Uterus (tissue), 3 donors: ENCODE measurements at regions not wholly inside any gene's neighbourhood (a gene's known extent, or its start where the extent isn't known, plus 50 kb on each side); places are given as distances from the start of the nearest gene placed in this dataset. TPM values are rescaled to one million over a fixed set of nuclear protein-coding genes. Genes with fewer than 3 reads are reported as not detected.

Experiments used
- DNase-seq, 2 donors: peaks; one replicate each; pipeline ENCODE4 v3.0.0-alpha.2; 2019 to 2020
- H3K27ac ChIP-seq, 2 donors: fragments of 200-600 bp; sonication (generic); 1 replicate in 1 of 2; 2 replicates in 1 of 2; pipeline ENCODE4 v1.5.1; 2016 to 2018
- H3K27me3 ChIP-seq, 2 donors: fragments of 200-600 bp; sonication (generic); one replicate each; pipeline ENCODE4 v1.5.1; 2018 to 2019; ENCODE audit warnings: control low read depth in 1 of 2
- H3K36me3 ChIP-seq, 2 donors: fragments of 200-600 bp; sonication (generic); one replicate each; pipeline ENCODE4 v1.5.1; 2019; ENCODE audit warnings: control low read depth in 1 of 2
- H3K4me1 ChIP-seq, 2 donors: fragments of 200-600 bp; sonication (generic); one replicate each; pipeline ENCODE4 v1.5.1; 2018 to 2019; ENCODE audit warnings: control low read depth in 1 of 2
- H3K4me3 ChIP-seq, 2 donors: fragments of 200-600 bp; sonication (generic); 1 replicate in 1 of 2; 2 replicates in 1 of 2; pipeline ENCODE4 v1.5.1; 2018 to 2019; ENCODE audit warnings: mild to moderate bottlenecking in 1 of 2
- H3K9me3 ChIP-seq, 2 donors: fragments of 200-600 bp; sonication (generic); one replicate each; pipeline ENCODE4 v1.5.1; 2019; ENCODE audit warnings: control low read depth in 1 of 2
- POLR2A ChIP-seq, 2 donors: fragments of 450-650 bp; IDR thresholded peaks; one replicate each; pipeline ENCODE4 v1.6.1; 2016; ENCODE audit warnings: antibody characterized with exemption in 2 of 2, mild to moderate bottlenecking in 1 of 2, moderate library complexity in 1 of 2
- intact Hi-C: fragments of 100-400 bp; cut with DNase I; formaldehyde crosslinking; loops from one replicate; pipeline ENCODE4 v1.15.1; 2023; ENCODE audit warnings: low total_unique reads
- small RNA-seq: library from RNA; depleted of rRNA; stranded (forward); fragments of <200 nt; gene quantifications from one replicate; pipeline ENCODE3, GENCODE V24; 2016
- TF ChIP-seq, protein P1 (sequence below), 4 experiments: fragments of 200-600 bp in 2 of 4; fragments of 450-650 bp in 2 of 4; sonication (generic) in 2 of 4; IDR thresholded peaks; one replicate each; pipeline ENCODE4 v1.5.1; 2016 to 2019; ENCODE audit warnings: antibody characterized with exemption in 4 of 4, mild to moderate bottlenecking in 2 of 4, moderate library complexity in 1 of 4
- donor health status: DM: yes; HTN: yes; CAD: no.

DNA sequence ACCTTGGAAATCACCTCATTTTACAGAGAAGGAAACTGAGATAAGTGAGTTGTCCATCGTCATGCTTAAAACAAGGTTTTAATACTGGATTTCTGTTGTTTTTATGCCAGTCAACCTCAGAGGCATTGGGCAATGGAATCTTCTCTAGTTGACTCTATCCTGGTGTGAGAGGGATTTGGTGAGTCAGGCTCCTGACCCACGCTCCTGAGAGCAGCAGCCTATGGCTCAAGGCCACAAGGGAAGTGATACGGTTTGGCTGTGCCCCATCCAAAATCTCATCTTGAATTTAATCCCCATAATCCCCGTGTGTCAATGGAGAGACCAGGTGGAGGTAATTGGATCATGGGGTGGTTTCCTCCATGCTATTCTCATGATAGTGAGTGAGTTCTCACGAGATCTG is 90.1 kb downstream of the TLR5 start:
- H3K4me1 ChIP-seq: no peaks in the 10 kb centered on the region
- intact Hi-C loops: no loop called here

DNA sequence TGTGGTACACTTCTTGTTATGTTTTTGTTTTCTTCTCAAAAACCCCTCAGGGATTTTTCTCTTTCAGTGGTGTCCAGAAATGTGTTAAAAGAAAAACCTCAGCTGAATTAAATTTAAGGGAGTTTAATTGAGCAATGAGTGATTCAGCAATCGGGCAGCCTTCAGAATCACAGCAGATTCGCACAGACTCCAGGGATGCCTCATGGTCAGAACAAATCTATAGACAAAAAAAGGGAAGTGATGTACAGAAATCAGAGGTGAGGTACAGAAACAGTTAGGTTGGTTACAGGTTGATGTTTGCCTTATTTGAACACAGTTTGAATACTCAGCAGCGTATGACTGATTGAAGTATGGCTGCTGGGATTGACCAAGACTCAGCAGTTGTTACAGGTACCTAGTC is 86.2 kb downstream of the TLR5 start:
- intact Hi-C loops: no loop called here
- Histone ChIP-seq H3K36me3 (no peaks in the 10 kb centered on the region), H3K27me3 (no peaks in the 10 kb centered on the region), H3K27ac (no peak overlapping the region), H3K9me3 (no peaks in the 10 kb centered on the region), H3K4me3 (no peak overlapping the region), H3K4me1 (no peaks in the 10 kb centered on the region)
- TF ChIP-seq, protein P1, sequence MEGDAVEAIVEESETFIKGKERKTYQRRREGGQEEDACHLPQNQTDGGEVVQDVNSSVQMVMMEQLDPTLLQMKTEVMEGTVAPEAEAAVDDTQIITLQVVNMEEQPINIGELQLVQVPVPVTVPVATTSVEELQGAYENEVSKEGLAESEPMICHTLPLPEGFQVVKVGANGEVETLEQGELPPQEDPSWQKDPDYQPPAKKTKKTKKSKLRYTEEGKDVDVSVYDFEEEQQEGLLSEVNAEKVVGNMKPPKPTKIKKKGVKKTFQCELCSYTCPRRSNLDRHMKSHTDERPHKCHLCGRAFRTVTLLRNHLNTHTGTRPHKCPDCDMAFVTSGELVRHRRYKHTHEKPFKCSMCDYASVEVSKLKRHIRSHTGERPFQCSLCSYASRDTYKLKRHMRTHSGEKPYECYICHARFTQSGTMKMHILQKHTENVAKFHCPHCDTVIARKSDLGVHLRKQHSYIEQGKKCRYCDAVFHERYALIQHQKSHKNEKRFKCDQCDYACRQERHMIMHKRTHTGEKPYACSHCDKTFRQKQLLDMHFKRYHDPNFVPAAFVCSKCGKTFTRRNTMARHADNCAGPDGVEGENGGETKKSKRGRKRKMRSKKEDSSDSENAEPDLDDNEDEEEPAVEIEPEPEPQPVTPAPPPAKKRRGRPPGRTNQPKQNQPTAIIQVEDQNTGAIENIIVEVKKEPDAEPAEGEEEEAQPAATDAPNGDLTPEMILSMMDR (IDR thresholded peaks at IDR 0.05): no peak
- no peak for TF ChIP-seq POLR2A (IDR thresholded peaks at IDR 0.05)
- no peak for DNase-seq

More for the DNA sequence above, 90.1 kb downstream of the TLR5 start:
- DNase-seq: no peak
- no peaks in the 10 kb centered on the region for H3K27me3 ChIP-seq
- H3K36me3 ChIP-seq: no peaks in the 10 kb centered on the region
- no peak overlapping the region for H3K4me3 ChIP-seq
- no peaks in the 10 kb centered on the region for H3K9me3 ChIP-seq
- no peak overlapping the region for H3K27ac ChIP-seq
- TF ChIP-seq, protein P1 (IDR thresholded peaks at IDR 0.05): no peak
- no peak for TF ChIP-seq POLR2A (IDR thresholded peaks at IDR 0.05)

DNA sequence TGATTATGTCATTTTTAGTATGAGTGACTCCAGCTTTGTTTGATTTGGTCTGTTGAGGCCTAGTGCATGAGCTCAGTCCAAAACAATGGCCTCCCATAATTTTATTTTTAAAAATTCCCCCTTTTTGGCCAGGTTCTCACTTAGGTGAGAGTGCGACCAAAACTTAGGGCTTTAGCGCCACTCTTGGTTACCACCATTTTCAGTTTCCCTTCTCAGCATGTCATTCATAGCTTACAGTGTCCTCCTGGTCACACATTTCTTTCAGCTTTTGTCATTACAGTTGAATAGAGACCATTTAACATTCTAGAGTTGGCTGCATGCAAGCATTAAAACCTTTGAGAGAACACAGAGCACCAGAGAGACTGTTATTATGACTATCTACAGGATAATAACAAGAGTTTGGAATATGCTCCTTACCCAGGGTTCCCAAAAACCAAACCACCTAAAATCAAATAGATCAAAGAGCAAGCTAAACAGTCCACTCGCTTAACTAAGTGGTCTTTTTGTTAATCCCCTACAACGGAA is 85.4 kb downstream of the TLR5 start:
- H3K4me3 ChIP-seq: no peak overlapping the region
- no peaks in the 10 kb centered on the region for H3K36me3 ChIP-seq
- TF ChIP-seq, protein P1 (IDR thresholded peaks at IDR 0.05): no peak
- TF ChIP-seq POLR2A (IDR thresholded peaks at IDR 0.05): no peak
- no peaks in the 10 kb centered on the region for H3K4me1 ChIP-seq
- H3K27me3 ChIP-seq: no peaks in the 10 kb centered on the region
- no peak overlapping the region for H3K27ac ChIP-seq
- intact Hi-C loops: no loop called here
- DNase-seq: no peak
- no peaks in the 10 kb centered on the region for H3K9me3 ChIP-seq

Small RNAs in the stretch of these regions (small RNA-seq; reads per million reads assigned to genes)
- gene NDUFB1P2: not detected
